Right ventricle myocardium inferior (tissue), 1 donor: ENCODE measurements at regions not wholly inside any gene's neighbourhood (a gene's known extent, or its start where the extent isn't known, plus 50 kb on each side); places are given as distances from the start of the nearest gene placed in this dataset.
"Not testable (repeated sequence)": the region's sequence is repeated elsewhere in the genome, so short reads cannot be mapped to it uniquely, and the experiment has no call there.

Source experiments
- ATAC-seq: fragments of 200-7000 bp; cut with Tn5 transposase; one replicate; pipeline ENCODE4 v1.9.1; 2020; ENCODE audit warnings: mild to moderate bottlenecking, moderate library complexity
- DNase-seq: peaks from one replicate; pipeline ENCODE4 v3.0.0; 2021; ENCODE audit errors: missing footprints
- intact Hi-C: fragments of 100-400 bp; cut with DNase I; formaldehyde crosslinking; loops from one replicate; pipeline ENCODE4 v1.11.0; 2022
- donor health status: DM: no; HTN: yes; CAD: no; lungs with severe emphysema.

DNA sequence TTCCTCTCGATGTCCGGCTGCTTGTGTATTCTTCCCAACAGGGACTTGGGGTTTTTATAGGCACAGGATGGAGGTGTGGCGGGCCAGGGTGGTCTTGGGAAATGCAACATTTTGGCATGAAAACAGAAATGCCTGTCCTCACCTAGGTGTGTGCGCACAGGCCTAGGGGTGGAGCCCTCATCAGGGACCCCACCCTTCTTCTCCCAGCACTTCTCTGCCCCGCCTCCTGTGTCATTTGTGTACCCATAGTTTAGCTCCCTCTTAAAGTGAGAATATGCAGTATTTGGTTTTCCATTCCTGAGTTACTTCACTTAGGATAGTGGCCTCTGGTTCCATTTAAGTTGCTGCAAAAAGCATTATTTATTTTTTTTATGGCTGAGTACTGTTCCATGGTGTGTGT lies 90.2 kb upstream of the ITGB1 start:
- ATAC-seq (no peak), DNase-seq (no peak)
- intact Hi-C loops, result no loop called here

DNA sequence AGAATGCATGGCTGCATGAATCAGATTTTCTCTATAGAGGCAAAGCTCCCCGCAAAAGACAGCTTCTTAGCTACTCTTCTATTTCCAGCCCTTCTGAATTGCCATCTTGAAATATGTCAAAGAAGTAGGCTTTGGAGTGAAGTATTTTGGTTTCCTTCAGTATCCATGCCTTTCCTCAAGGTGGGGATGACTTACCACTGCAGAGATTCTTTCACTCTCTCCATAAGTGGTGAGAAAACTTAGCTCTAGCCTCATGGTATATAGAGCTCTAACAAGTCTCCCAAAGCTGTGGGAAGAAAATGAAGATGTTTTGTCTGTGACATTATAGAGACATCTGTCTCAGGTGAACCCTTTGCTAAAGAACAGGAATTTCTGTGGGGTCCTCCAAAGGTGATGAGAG lies 89.6 kb upstream of the ITGB1 start:
- DNase-seq (no peak), ATAC-seq (no peak)
- intact Hi-C loops, result no loop called here

DNA sequence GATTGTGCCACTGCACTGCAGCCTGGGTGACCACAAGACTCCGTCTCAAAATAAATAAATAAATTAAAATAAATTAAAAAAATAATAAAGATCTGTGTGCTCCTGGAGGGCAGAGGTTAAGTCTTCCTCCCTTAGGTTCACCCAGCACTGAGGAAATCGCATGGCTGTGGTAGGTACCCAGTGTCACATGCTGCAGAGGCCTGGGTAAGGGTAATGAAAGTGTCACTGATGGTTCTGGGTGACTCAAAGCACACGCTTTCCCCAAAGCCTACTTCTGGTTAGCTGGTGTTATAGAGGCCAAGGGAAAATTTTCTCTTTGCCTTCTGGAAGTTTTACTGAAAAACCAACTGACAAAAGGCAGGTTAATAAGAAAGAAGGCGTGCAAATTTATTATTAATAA lies 88.8 kb upstream of the ITGB1 start:
- intact Hi-C loops, result no loop called here
- ATAC-seq (no peak), DNase-seq (no peak)

DNA sequence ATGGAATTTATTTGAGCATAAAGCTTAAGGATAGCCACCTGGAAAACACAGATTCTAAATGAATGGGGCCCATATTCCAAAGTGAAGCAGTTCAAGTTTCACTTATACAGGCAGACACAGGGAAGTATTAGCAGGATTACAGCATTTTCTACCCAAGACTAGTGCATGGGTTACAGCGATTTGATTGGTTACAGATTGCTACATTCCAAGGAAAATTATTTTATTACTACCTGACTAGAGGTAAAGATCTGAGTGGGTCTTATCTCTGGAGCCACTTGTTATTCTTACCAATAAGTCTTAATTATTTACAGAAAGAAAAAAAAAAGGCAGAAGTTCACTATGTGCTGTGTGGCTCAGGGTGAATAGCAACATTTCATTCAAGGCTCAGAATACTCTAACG lies 87.4 kb upstream of the ITGB1 start:
- intact Hi-C loops, result no loop called here
- ATAC-seq (no peak), DNase-seq (no peak)

DNA sequence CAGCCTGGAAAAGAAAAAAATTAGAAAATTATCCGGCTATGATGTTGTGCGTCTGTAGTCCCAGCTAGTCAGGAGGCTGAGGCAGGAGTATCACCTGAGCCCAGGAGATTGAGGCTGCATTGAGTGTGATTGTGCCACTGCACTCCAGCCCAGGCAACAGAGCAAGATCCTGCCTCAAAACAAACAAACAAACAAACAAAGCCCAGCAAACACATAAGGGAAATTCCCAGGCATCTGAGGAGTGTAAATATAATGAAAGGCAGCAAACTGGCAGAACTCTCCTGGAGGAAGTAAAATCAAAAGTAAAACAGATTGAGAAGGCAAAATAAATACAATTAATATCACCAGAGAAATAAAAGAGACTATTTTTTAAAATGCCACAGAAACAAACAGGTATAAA lies 84.5 kb upstream of the ITGB1 start:
- ATAC-seq, result no peak
- intact Hi-C loops, result no loop called here
- no peak for DNase-seq

DNA sequence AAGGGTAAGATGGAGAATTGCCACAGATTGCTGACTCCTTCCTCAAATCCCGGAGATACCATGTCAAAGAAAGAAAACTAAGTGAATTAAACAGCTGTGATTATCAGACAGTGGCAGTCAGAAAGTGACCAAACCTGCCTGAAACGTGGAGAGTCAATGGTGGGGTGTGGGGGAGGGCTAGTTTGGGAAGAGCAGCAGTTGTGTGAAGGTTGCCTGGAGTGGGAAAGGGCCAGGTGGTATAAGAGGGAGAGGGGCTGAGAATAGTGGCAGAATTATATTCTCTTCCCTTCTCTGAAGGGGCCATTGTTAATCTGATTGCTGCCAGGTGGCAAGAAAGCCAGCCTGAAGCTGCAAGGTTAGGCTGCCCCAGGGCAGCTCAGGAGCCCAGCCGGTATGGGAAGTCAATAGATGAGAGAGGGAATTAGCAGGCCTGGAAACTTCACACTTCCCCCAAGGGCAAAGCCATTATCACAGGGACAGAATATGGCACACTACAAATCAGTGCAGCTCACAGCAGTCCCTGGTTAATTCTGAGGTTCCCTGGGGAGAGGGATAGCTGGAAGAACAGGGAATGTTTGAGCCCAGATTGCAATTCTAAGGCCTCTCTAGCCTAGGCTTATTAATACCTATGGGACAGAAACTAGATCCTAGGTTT lies 83.9 kb upstream of the ITGB1 start:
- DNase-seq (no peak), ATAC-seq (no peak)
- intact Hi-C loops, result no loop called here

DNA sequence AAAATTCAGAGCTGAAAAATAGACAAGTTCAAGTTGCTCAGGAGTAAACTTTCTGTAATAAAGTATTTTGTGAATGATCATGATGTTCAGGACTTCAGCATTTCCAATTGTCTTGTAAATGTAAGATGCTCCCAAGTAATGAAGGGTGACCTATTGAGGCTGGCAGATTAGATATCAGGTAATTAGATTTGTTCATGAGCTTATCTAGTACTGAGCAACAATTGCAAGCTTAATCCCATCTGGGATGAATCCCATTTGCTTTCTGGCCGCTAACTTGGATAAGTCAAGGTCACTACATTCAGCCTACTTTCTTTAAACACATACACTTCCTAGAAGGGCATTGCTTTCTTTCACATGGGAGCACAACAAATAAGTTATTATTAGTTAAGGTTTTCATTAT lies 82.4 kb upstream of the ITGB1 start:
- DNase-seq (no peak), ATAC-seq (no peak)
- intact Hi-C loops, result no loop called here

DNA sequence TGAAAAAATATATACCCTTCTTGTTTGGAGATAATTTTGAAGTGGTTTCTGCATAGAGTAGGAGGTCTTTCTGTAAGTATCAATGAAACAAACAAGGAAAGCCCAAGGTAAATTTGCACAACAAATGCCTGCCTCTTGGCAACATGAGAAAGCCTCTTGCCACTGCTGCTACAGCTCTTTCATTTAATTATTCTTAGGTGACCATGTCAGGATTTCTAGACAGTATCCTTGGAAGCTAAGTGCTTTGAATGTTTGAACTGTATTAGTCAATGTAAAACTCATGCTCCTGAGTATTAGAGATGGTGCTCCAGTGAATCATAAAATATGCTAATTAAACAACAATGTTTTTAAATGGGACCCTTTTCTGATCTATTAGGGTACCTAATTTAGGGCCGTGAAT lies 81.2 kb upstream of the ITGB1 start:
- ATAC-seq, result no peak
- no peak for DNase-seq
- intact Hi-C loops, result no loop called here

DNA sequence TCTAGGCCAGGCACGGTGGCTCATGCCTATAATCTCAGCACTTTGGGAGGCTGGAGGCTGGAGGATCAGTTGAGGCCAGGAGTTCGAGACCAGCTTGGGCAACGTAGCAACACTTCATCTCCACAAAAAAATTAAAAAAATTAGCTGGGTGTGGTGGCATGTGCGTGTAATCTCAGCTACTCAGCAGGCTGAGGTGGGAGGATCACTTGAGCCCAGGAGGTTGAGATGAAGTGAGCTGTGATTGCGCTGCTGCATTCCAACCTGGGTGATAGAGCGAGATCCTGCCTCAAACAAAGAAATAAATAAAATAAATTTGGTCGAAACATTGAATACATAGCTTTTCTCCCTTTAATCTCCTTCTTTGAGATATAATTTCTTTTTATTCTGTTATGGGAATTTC lies 80.6 kb upstream of the ITGB1 start:
- no peak for ATAC-seq

DNA sequence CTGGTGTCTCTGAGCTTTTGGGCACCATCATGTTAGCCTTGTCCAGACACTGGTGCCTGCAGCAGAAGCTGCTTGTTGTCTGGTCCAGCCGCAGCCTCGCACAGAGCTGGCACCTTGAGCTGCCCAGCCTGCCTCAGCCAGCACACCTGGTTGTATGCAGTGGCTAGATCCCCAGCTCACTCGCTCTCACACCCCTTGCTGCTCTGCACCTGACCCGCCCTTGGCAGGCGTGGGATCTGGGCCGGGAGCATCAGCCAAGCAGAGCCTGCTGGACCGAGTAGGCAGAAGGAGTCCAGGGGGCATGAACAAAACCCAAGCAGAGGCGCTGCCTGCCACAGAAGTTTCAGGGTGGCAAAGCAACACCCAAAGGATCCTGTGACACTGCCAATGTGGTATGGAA lies 79.7 kb upstream of the ITGB1 start:
- intact Hi-C loops, result no loop called here
- no peak for DNase-seq
- no peak for ATAC-seq

More for the DNA sequence above, 80.6 kb upstream of the ITGB1 start:
- intact Hi-C loops, result no loop called here
- DNase-seq, result no peak

DNA sequence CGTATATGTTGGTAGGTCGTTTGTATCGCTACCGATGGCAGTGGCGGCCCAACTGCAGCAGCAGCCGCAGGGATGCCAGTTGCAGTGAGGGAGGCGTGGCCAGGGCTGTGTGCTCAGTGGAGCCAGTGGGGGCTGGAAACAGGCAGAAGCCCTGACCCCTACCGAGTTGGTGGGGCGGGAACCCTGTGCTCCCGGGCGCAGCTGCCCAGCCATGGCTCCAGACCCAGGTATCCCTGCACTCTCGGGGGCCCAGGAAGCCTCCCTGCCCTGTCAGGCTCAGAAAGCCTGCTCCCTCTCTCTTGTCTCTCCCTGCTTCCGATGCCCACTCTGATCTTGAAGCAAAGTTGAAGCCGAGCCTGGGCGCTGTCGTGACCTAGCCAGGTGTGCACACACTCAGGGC lies 78.6 kb upstream of the ITGB1 start:
- DNase-seq (no peak), ATAC-seq (no peak)
- intact Hi-C loops, result no loop called here

DNA sequence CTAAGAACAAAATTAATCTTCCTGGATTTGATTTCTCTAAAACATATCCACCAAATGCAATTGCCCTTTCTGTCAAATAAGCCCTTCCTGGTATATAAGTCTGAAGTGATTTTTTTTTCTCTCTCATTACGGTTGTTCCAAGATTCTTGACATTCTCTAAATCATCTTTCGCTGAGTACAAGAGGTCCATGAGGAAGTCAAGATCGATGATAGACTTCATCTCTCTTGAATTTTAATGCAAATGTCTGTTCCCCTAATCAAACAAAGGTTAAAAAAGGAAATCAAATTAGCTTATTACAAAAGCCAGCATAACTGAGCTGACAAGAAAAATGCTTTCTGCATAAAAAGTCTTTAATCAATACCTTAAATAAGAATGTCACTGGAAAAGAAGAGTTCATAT lies 77.4 kb upstream of the ITGB1 start:
- intact Hi-C loops, result no loop called here
- no peak for ATAC-seq
- no peak for DNase-seq

DNA sequence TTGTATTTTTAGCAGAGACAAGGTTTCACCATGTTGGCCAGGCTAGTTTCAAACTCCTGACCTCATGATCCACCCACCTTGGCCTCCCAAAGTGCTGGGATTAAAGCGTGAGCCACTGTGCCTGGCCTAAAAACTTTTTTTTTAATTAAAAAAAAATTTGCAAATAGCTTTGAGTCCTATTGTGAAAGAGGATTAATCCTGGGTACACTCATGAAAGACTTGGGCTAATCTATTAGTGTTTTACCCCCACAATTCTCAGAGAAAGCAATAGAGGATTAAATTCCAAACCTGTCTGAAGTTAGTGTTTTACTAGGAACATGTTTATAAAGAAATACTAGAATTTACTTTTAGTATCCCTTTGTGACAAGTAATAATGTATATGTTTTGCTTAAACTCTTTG lies 76.9 kb upstream of the ITGB1 start:
- no peak for DNase-seq
- intact Hi-C loops, result no loop called here
- no peak for ATAC-seq

DNA sequence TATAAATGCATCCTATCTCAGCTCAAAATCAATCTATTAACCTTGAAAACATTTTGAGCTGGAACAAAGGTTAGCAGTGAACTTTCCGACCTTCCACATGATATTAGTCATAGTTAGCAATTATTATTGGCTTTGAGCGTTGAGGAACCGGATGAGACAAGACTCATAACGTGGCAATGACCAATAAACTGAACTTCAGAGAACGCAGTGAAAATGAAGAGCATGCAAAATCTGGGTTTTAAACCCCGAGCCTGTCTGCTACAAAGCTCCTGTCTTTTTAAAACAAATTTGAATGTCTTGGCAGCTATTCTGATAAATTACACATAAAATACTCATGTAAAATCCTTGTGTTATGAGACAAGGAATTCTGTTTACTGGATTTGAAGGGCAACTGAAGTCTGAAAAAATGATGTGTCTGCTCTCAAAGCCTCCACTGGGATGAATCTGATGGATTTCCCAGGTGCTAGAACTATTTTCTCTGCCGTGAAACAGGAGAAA lies 74.7 kb upstream of the ITGB1 start:
- DNase-seq, result no peak
- ATAC-seq, result no peak
- intact Hi-C loops, result no loop called here

DNA sequence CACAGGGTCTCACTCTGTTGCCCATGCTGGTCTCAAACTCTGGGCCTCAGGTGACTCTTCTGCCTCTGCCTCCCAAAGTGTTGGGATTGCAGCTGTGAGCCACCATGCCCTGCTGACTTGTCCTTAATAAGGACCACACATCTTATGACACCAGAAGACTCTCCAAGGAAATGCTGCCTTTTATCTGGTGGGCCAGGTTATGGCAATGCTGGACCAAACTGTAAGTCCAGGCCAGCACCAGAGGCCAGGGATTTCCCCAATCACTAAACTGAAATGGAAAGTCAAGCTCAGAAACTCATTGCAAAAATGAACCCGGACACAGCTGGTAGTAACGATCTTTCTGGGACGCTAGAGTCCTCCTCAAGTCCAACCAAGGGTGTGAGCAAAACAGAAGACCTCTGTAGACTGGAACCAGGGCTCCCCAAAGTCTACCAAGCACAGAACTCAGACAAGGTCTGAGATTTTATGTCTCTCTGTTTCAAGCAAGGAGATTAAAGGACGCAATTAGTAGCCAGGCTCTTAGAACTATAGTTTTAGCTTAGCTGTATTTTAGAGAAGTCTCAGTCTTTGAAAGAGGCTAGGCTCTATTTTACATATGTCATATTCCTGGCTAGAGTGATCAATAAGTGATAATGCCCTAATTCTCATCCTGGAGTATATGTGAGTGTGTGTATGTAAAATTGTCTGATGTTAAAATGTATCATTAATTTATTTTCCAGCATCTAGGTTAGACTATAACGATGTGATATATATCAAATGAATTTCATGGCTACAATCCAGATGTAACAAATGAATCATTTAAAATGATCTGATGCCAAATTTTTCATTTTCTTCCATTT lies 74.0 kb upstream of the ITGB1 start:
- intact Hi-C loops, result no loop called here
- no peak for DNase-seq
- no peak for ATAC-seq

DNA sequence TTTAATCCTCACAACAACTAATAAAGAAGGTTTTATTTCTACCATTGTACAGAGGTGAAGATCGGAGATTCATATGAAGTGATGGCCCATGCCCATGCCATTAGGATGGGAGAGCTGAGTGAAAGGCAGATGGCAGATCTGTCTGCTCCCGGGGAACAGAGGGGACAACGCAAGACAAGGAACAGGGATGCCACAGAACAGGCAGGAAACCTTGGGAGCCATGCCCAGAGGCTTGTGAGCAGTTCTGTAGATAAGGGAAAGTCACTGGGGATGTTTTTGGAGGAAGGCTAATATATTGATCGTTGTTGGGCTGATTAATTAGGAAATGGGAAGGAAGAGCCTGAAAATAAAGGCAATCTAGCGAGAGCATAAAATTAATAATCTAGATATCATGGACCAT lies 73.1 kb upstream of the ITGB1 start:
- DNase-seq (no peak), ATAC-seq (no peak)
- intact Hi-C loops, result no loop called here

DNA sequence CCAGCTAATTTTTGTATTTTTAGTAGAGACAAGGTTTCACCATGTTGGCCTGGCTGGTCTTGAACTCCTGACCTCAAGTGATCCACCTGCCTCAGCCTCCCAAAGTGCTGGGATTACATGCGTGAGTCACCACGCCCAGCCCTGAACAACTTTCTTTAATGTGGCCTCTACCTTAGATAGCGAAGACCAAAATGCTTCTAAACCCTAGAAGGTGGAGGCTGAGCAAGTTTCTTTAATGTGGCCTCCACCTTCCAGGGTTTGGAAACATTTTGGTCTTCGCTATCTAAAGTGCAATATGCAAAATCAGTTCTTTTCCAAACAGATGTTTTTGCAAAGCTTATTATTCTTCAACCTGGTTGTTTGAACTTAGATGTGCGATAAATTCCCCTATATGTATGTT lies 70.5 kb upstream of the ITGB1 start:
- DNase-seq, intact Hi-C loops, ATAC-seq: not testable (repeated sequence)

DNA sequence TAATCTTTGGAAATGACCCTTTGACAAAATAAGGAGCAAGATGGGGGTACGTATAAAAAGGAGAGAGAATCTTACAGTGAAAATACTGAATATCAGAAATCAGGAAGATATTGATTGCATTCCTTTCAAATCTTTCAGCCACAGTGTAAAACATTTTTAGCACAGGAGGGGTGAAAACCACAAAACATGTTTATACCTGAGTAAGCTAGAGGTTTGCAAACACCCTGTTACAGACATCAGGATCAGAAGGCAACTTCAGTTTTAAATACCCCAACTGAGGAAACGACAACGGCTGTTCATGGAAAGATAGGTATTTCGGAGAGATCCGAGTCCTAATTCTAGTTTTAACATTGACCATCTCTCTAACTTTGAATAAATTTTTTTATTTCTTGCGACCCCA lies 69.1 kb upstream of the ITGB1 start:
- intact Hi-C loops, result no loop called here
- no peak for ATAC-seq
- no peak for DNase-seq

DNA sequence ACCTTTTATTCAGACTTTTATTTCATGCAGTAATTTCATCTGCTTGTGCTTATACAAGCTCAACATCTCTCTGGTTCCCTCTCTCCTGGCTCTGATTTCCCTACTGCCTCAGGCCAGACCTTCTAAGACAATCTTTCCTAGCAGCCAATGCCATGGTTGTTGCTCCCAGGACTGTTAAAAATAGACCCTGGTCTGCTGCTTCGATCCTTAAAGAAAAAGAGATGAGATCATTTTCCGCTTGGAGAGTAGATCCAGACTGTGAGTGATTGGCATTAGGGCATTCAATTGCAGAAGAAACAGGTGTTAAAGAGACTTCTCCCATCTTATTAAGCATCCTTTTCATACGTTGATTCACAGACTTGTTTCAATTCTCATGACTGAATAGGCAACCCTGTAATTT lies 68.4 kb upstream of the ITGB1 start:
- intact Hi-C loops, result no loop called here
- DNase-seq, result no peak
- no peak for ATAC-seq

DNA sequence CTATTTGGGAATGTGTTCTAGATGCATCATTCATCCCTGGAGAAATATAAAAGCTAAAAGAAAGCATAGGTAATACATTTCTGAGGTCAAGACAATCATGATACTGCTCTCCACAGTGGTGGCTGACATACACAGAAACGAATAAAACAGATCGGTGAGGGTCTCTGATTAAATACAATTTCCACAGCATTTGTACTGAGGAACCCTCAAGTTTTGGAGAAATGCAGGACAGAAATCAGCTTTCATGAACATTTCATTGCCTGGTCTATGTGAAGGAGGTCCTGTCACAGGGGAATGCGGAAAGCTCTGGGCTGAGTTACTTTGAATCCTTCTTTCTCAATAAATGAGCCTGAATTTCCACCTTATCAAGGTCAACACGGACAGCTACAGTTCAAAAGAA lies 67.9 kb upstream of the ITGB1 start:
- ATAC-seq (no peak), DNase-seq (no peak)
- intact Hi-C loops, result no loop called here

DNA sequence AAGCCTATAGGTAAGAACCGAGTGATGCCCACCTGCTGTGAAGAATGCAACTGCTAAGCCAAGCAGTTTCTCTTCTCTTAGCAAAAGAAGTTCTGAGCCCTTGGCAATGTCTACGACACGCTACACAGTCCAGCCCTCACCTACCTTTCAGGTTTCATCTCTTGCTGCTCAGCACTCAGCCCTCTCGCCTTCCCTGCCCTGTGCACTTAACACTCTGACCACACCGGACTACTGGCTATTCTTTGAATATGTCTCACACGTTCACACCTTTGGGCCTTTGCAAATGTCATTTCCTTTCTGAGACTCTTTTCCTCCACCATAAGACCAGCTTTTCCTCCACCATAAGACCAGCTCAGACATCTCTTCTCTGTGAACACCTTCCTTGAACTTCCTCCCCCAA lies 67.0 kb upstream of the ITGB1 start:
- ATAC-seq (no peak), DNase-seq (no peak)
- intact Hi-C loops, result no loop called here
